ENCODE measurements at regions not wholly inside any gene's neighbourhood (a gene's known extent, or its start where the extent isn't known, plus 50 kb on each side); places are given as distances from the start of the nearest gene placed in this dataset.

- Histone ChIP-seq H3K27ac (ENCODE audit: low read depth in 1 of 2, low read length in 1 of 2) (no peak overlapping the region), H3K4me3 (no peak overlapping the region), H3K9ac (ENCODE audit: insufficient read depth in 1 of 2, low read length in 2 of 2) (no peak overlapping the region), H3K36me3 (ENCODE audit: control insufficient read depth in 4 of 4, insufficient read depth in 4 of 4, low read length in 4 of 4) (no peaks in the 10 kb centered on the region), H3K9me3 (ENCODE audit: control insufficient read depth in 4 of 4, insufficient read depth in 3 of 4, low read length in 3 of 4) (no peaks in the 10 kb centered on the region), H3K4me1 (ENCODE audit: control insufficient read depth in 5 of 5, insufficient read depth in 5 of 5, low read length in 5 of 5) (peaks cover 0 to 20% (median 5%) of the 10 kb centered on the region in 5 donors), H3K27me3 (ENCODE audit: control insufficient read depth in 3 of 3, insufficient read depth in 3 of 3, low read length in 2 of 3) (no peaks in the 10 kb centered on the region)
- TF ChIP-seq, protein P1, sequence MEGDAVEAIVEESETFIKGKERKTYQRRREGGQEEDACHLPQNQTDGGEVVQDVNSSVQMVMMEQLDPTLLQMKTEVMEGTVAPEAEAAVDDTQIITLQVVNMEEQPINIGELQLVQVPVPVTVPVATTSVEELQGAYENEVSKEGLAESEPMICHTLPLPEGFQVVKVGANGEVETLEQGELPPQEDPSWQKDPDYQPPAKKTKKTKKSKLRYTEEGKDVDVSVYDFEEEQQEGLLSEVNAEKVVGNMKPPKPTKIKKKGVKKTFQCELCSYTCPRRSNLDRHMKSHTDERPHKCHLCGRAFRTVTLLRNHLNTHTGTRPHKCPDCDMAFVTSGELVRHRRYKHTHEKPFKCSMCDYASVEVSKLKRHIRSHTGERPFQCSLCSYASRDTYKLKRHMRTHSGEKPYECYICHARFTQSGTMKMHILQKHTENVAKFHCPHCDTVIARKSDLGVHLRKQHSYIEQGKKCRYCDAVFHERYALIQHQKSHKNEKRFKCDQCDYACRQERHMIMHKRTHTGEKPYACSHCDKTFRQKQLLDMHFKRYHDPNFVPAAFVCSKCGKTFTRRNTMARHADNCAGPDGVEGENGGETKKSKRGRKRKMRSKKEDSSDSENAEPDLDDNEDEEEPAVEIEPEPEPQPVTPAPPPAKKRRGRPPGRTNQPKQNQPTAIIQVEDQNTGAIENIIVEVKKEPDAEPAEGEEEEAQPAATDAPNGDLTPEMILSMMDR (IDR thresholded peaks at IDR 0.05; ENCODE audit: control extremely low read depth, extremely low read depth): no peak
- ATAC-seq (ENCODE audit: insufficient read depth, low FRiP score) (no peak), DNase-seq (peak in 2 of 3 donors; percentile 33 to 56)
Observed at GRCh38 chr6:155939253-155939652, 483.6 kb upstream of the NOX3 start.

GRCh38 chr6:155936551-155936950 is 480.9 kb upstream of the NOX3 start:
- Histone ChIP-seq H3K4me3 (no peak overlapping the region), H3K9ac (ENCODE audit: insufficient read depth in 1 of 2, low read length in 2 of 2) (no peak overlapping the region), H3K36me3 (ENCODE audit: control insufficient read depth in 4 of 4, insufficient read depth in 4 of 4, low read length in 4 of 4) (no peaks in the 10 kb centered on the region), H3K4me1 (ENCODE audit: control insufficient read depth in 5 of 5, insufficient read depth in 5 of 5, low read length in 5 of 5) (peaks cover 0 to 20% (median 5%) of the 10 kb centered on the region in 5 donors), H3K27me3 (ENCODE audit: control insufficient read depth in 3 of 3, insufficient read depth in 3 of 3, low read length in 2 of 3) (no peaks in the 10 kb centered on the region), H3K9me3 (ENCODE audit: control insufficient read depth in 4 of 4, insufficient read depth in 3 of 4, low read length in 3 of 4) (no peaks in the 10 kb centered on the region), H3K27ac (ENCODE audit: low read depth in 1 of 2, low read length in 1 of 2) (no peak overlapping the region)
- TF ChIP-seq, protein P1 (IDR thresholded peaks at IDR 0.05; ENCODE audit: control extremely low read depth, extremely low read depth): no peak
- ATAC-seq (ENCODE audit: insufficient read depth, low FRiP score): no peak
- WGBS, 2 donors: 68 to 79% methylated on average over 5 of the region's 5 CpGs
- DNase-seq: no peak

DNA sequence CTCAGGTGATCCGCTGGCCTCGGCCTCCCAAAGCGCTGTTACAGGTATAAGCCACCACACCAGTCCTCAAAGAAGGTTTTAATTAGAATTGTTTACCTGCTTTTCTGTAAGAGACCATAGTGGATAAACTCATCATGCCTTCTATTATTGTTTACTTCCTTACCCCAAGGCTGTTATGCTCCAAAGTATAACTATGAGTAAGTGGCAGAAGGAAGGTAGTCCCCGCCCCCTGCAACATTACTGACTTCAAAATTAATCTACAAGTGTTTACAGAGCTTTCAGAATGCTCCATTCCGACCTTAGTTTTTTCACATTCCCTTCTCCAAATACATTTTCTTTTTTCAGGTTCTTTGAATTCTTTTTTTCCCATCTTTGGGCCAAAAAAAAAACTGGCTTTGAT is 480.5 kb upstream of the NOX3 start:
- Histone ChIP-seq H3K9me3 (ENCODE audit: control insufficient read depth in 4 of 4, insufficient read depth in 3 of 4, low read length in 3 of 4) (no peaks in the 10 kb centered on the region), H3K36me3 (ENCODE audit: control insufficient read depth in 4 of 4, insufficient read depth in 4 of 4, low read length in 4 of 4) (no peaks in the 10 kb centered on the region), H3K4me3 (no peak overlapping the region), H3K27me3 (ENCODE audit: control insufficient read depth in 3 of 3, insufficient read depth in 3 of 3, low read length in 2 of 3) (no peaks in the 10 kb centered on the region), H3K4me1 (ENCODE audit: control insufficient read depth in 5 of 5, insufficient read depth in 5 of 5, low read length in 5 of 5) (peaks cover 0 to 20% (median 5%) of the 10 kb centered on the region in 5 donors), H3K9ac (ENCODE audit: insufficient read depth in 1 of 2, low read length in 2 of 2) (no peak overlapping the region), H3K27ac (ENCODE audit: low read depth in 1 of 2, low read length in 1 of 2) (no peak overlapping the region)
- DNase-seq (peak in 2 of 3 donors; percentile 5 to 21), ATAC-seq (ENCODE audit: insufficient read depth, low FRiP score) (no peak)
- 78 to 94% methylated on average over 5 of the region's 5 CpGs for WGBS, 2 donors
- TF ChIP-seq, protein P1 (IDR thresholded peaks at IDR 0.05; ENCODE audit: control extremely low read depth, extremely low read depth): no peak
